ENCODE measurements at regions not wholly inside any gene's neighbourhood (a gene's known extent, or its start where the extent isn't known, plus 50 kb on each side); places are given as distances from the start of the nearest gene placed in this dataset.

DNA sequence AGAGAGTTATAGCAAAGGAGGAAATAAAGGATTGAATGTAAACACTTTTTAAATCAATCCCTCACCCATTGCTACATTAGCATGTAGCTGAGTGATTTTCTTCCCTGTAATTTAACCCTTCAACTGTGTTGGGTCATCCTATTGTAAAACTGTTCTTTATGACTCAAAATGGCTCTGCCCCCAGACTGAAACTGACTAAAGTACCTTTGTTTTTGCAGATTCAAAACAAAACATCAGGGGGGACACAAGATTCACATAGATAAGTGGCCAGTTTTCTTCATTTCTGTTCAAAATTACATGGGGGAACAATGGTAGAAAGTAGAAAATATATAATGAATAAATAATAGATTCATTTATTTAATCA, 268.4 kb downstream of the IGSF11 start:
- TF ChIP-seq POLR2AphosphoS5 (IDR thresholded peaks at IDR 0.05; ENCODE audit: insufficient read depth in 1 of 2, low read depth in 1 of 2): no peak
- TF ChIP-seq, protein P1, sequence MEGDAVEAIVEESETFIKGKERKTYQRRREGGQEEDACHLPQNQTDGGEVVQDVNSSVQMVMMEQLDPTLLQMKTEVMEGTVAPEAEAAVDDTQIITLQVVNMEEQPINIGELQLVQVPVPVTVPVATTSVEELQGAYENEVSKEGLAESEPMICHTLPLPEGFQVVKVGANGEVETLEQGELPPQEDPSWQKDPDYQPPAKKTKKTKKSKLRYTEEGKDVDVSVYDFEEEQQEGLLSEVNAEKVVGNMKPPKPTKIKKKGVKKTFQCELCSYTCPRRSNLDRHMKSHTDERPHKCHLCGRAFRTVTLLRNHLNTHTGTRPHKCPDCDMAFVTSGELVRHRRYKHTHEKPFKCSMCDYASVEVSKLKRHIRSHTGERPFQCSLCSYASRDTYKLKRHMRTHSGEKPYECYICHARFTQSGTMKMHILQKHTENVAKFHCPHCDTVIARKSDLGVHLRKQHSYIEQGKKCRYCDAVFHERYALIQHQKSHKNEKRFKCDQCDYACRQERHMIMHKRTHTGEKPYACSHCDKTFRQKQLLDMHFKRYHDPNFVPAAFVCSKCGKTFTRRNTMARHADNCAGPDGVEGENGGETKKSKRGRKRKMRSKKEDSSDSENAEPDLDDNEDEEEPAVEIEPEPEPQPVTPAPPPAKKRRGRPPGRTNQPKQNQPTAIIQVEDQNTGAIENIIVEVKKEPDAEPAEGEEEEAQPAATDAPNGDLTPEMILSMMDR (IDR thresholded peaks at IDR 0.05): no peak
- TF ChIP-seq POLR2A (IDR thresholded peaks at IDR 0.05): no peak
